Hepatocyte (in vitro differentiated cells): ENCODE measurements at regions not wholly inside any gene's neighbourhood (a gene's known extent, or its start where the extent isn't known, plus 50 kb on each side); places are given as distances from the start of the nearest gene placed in this dataset.

Experiments
- DNase-seq: peaks from one replicate; pipeline ENCODE4 v3.0.0-alpha.2; 2016; ENCODE audit warnings: low spot score
- H2AFZ ChIP-seq: fragments of 200-600 bp; sonication (generic); 2 replicates; pipeline ENCODE4 v1.6.0; 2016; ENCODE audit warnings: antibody characterized with exemption, mild to moderate bottlenecking
- H3K27ac ChIP-seq: fragments of 200-600 bp; sonication (generic); 2 replicates; pipeline ENCODE4 v1.5.1; 2016; ENCODE audit warnings: mild to moderate bottlenecking
- H3K27me3 ChIP-seq: fragments of 200-600 bp; sonication (generic); 2 replicates; pipeline ENCODE4 v1.6.1; 2016
- H3K36me3 ChIP-seq: fragments of 200-600 bp; sonication (generic); replicated peaks from 2 replicates; pipeline ENCODE4 v1.5.1; 2016; ENCODE audit warnings: low read depth; ENCODE audit not compliant: insufficient read depth
- H3K4me1 ChIP-seq: fragments of 200-600 bp; sonication (generic); 2 replicates; pipeline ENCODE4 v1.5.1; 2016; ENCODE audit warnings: mild to moderate bottlenecking, moderate library complexity; ENCODE audit not compliant: insufficient read depth
- H3K4me2 ChIP-seq: fragments of 200-600 bp; sonication (generic); 2 replicates; pipeline ENCODE4 v1.6.0; 2016
- H3K4me3 ChIP-seq: fragments of 200-600 bp; sonication (generic); 2 replicates; pipeline ENCODE4 v1.5.1; 2016; ENCODE audit warnings: mild to moderate bottlenecking
- H3K79me2 ChIP-seq: fragments of 200-600 bp; sonication (generic); 2 replicates; pipeline ENCODE4 v1.6.0; 2017; ENCODE audit warnings: mild to moderate bottlenecking
- H3K9me2 ChIP-seq: fragments of 200-600 bp; sonication (generic); replicated peaks from 2 replicates; pipeline ENCODE4 v1.6.0; 2017; ENCODE audit warnings: mild to moderate bottlenecking; ENCODE audit not compliant: insufficient read depth
- H3K9me3 ChIP-seq: fragments of 200-600 bp; sonication (generic); 2 replicates; pipeline ENCODE4 v1.5.1; 2016; ENCODE audit warnings: low read depth, mild to moderate bottlenecking
- H4K20me1 ChIP-seq: fragments of 200-600 bp; sonication (generic); 2 replicates; pipeline ENCODE4 v1.6.0; 2016; ENCODE audit warnings: mild to moderate bottlenecking; ENCODE audit not compliant: insufficient read depth, poor library complexity, severe bottlenecking
- CTCF ChIP-seq: fragments of 200-600 bp; sonication (generic); IDR thresholded peaks from 2 replicates; pipeline ENCODE4 v1.5.1; 2016; ENCODE audit warnings: antibody characterized with exemption, mild to moderate bottlenecking; ENCODE audit not compliant: poor library complexity
- EZH2 ChIP-seq: fragments of 200-600 bp; sonication (generic); IDR thresholded peaks from 2 replicates; pipeline ENCODE4 v1.6.1; 2016; ENCODE audit warnings: antibody characterized with exemption, mild to moderate bottlenecking, borderline replicate concordance
- EZH2phosphoT487 ChIP-seq: fragments of 200-600 bp; sonication (generic); IDR thresholded peaks from one replicate; pipeline ENCODE4 v1.6.1; 2018; ENCODE audit warnings: antibody characterized with exemption, mild to moderate bottlenecking, low read depth, moderate library complexity; ENCODE audit not compliant: unreplicated experiment, severe bottlenecking
- WGBS: methylation state at CpG from one replicate; pipeline ENCODE4 v1.1.6; 2016; ENCODE audit warnings: low lambda C conversion rate; ENCODE audit errors: missing lambda C conversion rate; 5-methylcytosine and 5-hydroxymethylcytosine counted together

- Histone ChIP-seq H3K4me3 (no peak overlapping the region), H3K27ac (no peak overlapping the region), H3K9me3 (no peaks in the 10 kb centered on the region), H3K9me2 (no peaks in the 10 kb centered on the region), H3K4me1 (peaks cover 7% of the 10 kb centered on the region), H4K20me1 (no peaks in the 10 kb centered on the region), H3K79me2 (no peaks in the 10 kb centered on the region), H3K27me3 (no peaks in the 10 kb centered on the region), H3K36me3 (no peaks in the 10 kb centered on the region), H2AFZ (no peak overlapping the region), H3K4me2 (no peak overlapping the region)
- WGBS: 95% methylated on average over 1 of the region's 1 CpG
- no peak for DNase-seq
- no peak for TF ChIP-seq EZH2
- no peak for TF ChIP-seq EZH2phosphoT487
- TF ChIP-seq CTCF: no peak
Observed at GRCh38 chr2:59776726-59777008, 776.8 kb downstream of the BCL11A start.

- DNase-seq: no peak
- H3K36me3 ChIP-seq: no peaks in the 10 kb centered on the region
- no peaks in the 10 kb centered on the region for H4K20me1 ChIP-seq
- no peak overlapping the region for H2AFZ ChIP-seq
- TF ChIP-seq CTCF (no peak), EZH2 (no peak), EZH2phosphoT487 (no peak)
- no peaks in the 10 kb centered on the region for H3K9me2 ChIP-seq
- H3K27me3 ChIP-seq: no peaks in the 10 kb centered on the region
- H3K79me2 ChIP-seq: no peaks in the 10 kb centered on the region
- no peak overlapping the region for H3K4me2 ChIP-seq
- WGBS: 60% methylated on average over 2 of the region's 2 CpGs
- no peaks in the 10 kb centered on the region for H3K4me1 ChIP-seq
- H3K27ac ChIP-seq: no peak overlapping the region
- no peaks in the 10 kb centered on the region for H3K9me3 ChIP-seq
- H3K4me3 ChIP-seq: no peak overlapping the region
Observed at GRCh38 chr2:59774821-59775433, 778.5 kb downstream of the BCL11A start.

- no peaks in the 10 kb centered on the region for H3K4me1 ChIP-seq
- 96% methylated on average over 2 of the region's 2 CpGs for WGBS
- no peak overlapping the region for H3K4me3 ChIP-seq
- H3K27ac ChIP-seq: no peak overlapping the region
- no peak overlapping the region for H2AFZ ChIP-seq
- DNase-seq: no peak
- no peak for TF ChIP-seq EZH2
- no peak for TF ChIP-seq CTCF
- TF ChIP-seq EZH2phosphoT487: no peak
- H3K27me3 ChIP-seq: no peaks in the 10 kb centered on the region
- no peaks in the 10 kb centered on the region for H3K9me3 ChIP-seq
- H3K36me3 ChIP-seq: no peaks in the 10 kb centered on the region
- no peaks in the 10 kb centered on the region for H4K20me1 ChIP-seq
- no peak overlapping the region for H3K4me2 ChIP-seq
- no peaks in the 10 kb centered on the region for H3K9me2 ChIP-seq
- no peaks in the 10 kb centered on the region for H3K79me2 ChIP-seq
Observed at GRCh38 chr2:59770651-59771050, 782.8 kb downstream of the BCL11A start.

- Histone ChIP-seq H2AFZ (no peak overlapping the region), H3K27ac (no peak overlapping the region), H3K4me3 (no peak overlapping the region), H3K4me2 (no peak overlapping the region), H4K20me1 (no peaks in the 10 kb centered on the region), H3K79me2 (no peaks in the 10 kb centered on the region), H3K9me3 (no peaks in the 10 kb centered on the region), H3K27me3 (no peaks in the 10 kb centered on the region), H3K4me1 (no peaks in the 10 kb centered on the region), H3K9me2 (no peaks in the 10 kb centered on the region), H3K36me3 (no peaks in the 10 kb centered on the region)
- WGBS: 71% methylated on average over 1 of the region's 1 CpG
- DNase-seq: no peak
- TF ChIP-seq EZH2: no peak
- no peak for TF ChIP-seq EZH2phosphoT487
- no peak for TF ChIP-seq CTCF
Observed at GRCh38 chr2:59761966-59762365, 791.5 kb downstream of the BCL11A start.
